Stimulated activated naive CD4-positive, alpha-beta T cell (primary cell): ENCODE measurements at regions not wholly inside any gene's neighbourhood (a gene's known extent, or its start where the extent isn't known, plus 50 kb on each side); places are given as distances from the start of the nearest gene placed in this dataset.
"Not testable (repeated sequence)": the region's sequence is repeated elsewhere in the genome, so short reads cannot be mapped to it uniquely, and the experiment has no call there.

Experiments
- DNase-seq, 6 experiments: peaks; one replicate each; lab custom pipeline; 2025; lab: John Stamatoyannopoulos, UW

- no peak for DNase-seq
These were observed 1186.7 kb upstream of the EPHA6 start for GRCh38 chr3:95627697-95628096.

GRCh38 chr3:95629802-95630201, 1184.6 kb upstream of the EPHA6 start:
- DNase-seq = no peak

- DNase-seq = no peak
These were observed 1169.1 kb upstream of the EPHA6 start for GRCh38 chr3:95645291-95645690.

GRCh38 chr3:95654570-95655362, 1159.6 kb upstream of the EPHA6 start:
- DNase-seq = no peak

GRCh38 chr3:95655363-95655986, 1158.9 kb upstream of the EPHA6 start:
- DNase-seq = no peak

- DNase-seq = no peak
These were observed 1143.6 kb upstream of the EPHA6 start for GRCh38 chr3:95670765-95671164.

GRCh38 chr3:95673215-95673614, 1141.2 kb upstream of the EPHA6 start:
- DNase-seq = no peak

GRCh38 chr3:95705786-95706418, 1108.5 kb upstream of the EPHA6 start:
- peak in 2 of 6 experiments; percentile 3 to 17 for DNase-seq

- DNase-seq = no peak
These were observed 1107.1 kb upstream of the EPHA6 start for GRCh38 chr3:95707268-95707667.

- DNase-seq = no peak
These were observed 1103.7 kb upstream of the EPHA6 start for GRCh38 chr3:95710684-95711083.

GRCh38 chr3:95711789-95712188, 1102.6 kb upstream of the EPHA6 start:
- DNase-seq = no peak

- DNase-seq = no peak
These were observed 1099.3 kb upstream of the EPHA6 start for GRCh38 chr3:95715128-95715527.

GRCh38 chr3:95717048-95717447, 1097.3 kb upstream of the EPHA6 start:
- no peak for DNase-seq

GRCh38 chr3:95718168-95718567, 1096.2 kb upstream of the EPHA6 start:
- DNase-seq = no peak

- DNase-seq = no peak
These were observed 1094.9 kb upstream of the EPHA6 start for GRCh38 chr3:95719481-95719880.

- no peak for DNase-seq
These were observed 1092.5 kb upstream of the EPHA6 start for GRCh38 chr3:95721938-95722337.

- DNase-seq = no peak
These were observed 1088.6 kb upstream of the EPHA6 start for GRCh38 chr3:95725770-95726169.

- DNase-seq = no peak
These were observed 1082.6 kb upstream of the EPHA6 start for GRCh38 chr3:95731753-95732152.

- no peak for DNase-seq
These were observed 1081.1 kb upstream of the EPHA6 start for GRCh38 chr3:95733336-95733735.

- no peak for DNase-seq
These were observed 1076.3 kb upstream of the EPHA6 start for GRCh38 chr3:95738045-95738444.

- not testable (repeated sequence) for DNase-seq
These were observed 1069.5 kb upstream of the EPHA6 start for GRCh38 chr3:95744896-95745295.

- no peak for DNase-seq
These were observed 1064.3 kb upstream of the EPHA6 start for GRCh38 chr3:95750097-95750496.

- DNase-seq = no peak
These were observed 1062.9 kb upstream of the EPHA6 start for GRCh38 chr3:95751509-95751908.
